Stimulated activated effector memory CD8-positive, alpha-beta T cell treated with anti-CD3 and anti-CD28 coated beads, Interleukin-12 subunit alpha, Interleukin-12 subunit beta, amount 100 ng/mL, for 72 hours (primary cell): ENCODE measurements at regions not wholly inside any gene's neighbourhood (a gene's known extent, or its start where the extent isn't known, plus 50 kb on each side); places are given as distances from the start of the nearest gene placed in this dataset.
"Not testable (repeated sequence)": the region's sequence is repeated elsewhere in the genome, so short reads cannot be mapped to it uniquely, and the experiment has no call there.

ENCODE experiments used
- ATAC-seq: fragments of 150-1000 bp; cut with Tn5 transposase; 2 replicates; pipeline ENCODE4 v1.10.0; 2021
- DNase-seq, 2 donors: peaks; one replicate each; pipeline ENCODE4 v3.0.0; 2021 to 2022; ENCODE audit warnings: low spot score in 2 of 2
- H3K27ac Mint-ChIP-seq: one replicate; pipeline ENCODE4 v1.8.0; 2022; ENCODE audit warnings: mild to moderate bottlenecking, mixed read lengths
- H3K36me3 Mint-ChIP-seq: one replicate; pipeline ENCODE4 v1.8.0; 2022; ENCODE audit warnings: mild to moderate bottlenecking, mixed read lengths
- H3K4me1 Mint-ChIP-seq: one replicate; pipeline ENCODE4 v1.8.0; 2022; ENCODE audit warnings: mixed read lengths
- H3K4me3 Mint-ChIP-seq: one replicate; pipeline ENCODE4 v1.8.0; 2022; ENCODE audit warnings: mild to moderate bottlenecking, mixed read lengths
- H3K9me3 Mint-ChIP-seq: one replicate; pipeline ENCODE4 v1.8.0; 2022; ENCODE audit warnings: mixed read lengths

DNA sequence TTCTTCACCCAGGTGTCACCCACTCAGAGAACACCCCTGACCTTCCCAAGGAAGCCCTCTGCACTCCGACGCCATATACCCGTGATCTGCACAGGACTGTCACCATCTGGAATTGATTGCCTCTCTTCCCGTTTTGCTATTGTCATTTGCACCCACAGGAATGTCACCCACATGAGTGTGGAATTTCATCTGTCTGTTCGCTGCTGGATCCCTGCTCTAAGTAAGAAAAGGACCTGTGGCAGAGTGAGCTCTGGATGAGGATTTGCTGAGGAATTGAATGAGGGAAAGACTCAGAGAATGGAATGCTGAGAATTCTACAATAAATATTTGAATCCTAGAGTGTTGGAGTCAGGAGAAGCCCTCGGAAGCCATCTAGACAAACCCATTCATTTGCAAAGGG lies 233.6 kb upstream of the SULF2 start:
- not testable (repeated sequence) for DNase-seq, H3K36me3 Mint-ChIP-seq, H3K9me3 Mint-ChIP-seq, ATAC-seq, H3K4me3 Mint-ChIP-seq, H3K4me1 Mint-ChIP-seq, H3K27ac Mint-ChIP-seq

DNA sequence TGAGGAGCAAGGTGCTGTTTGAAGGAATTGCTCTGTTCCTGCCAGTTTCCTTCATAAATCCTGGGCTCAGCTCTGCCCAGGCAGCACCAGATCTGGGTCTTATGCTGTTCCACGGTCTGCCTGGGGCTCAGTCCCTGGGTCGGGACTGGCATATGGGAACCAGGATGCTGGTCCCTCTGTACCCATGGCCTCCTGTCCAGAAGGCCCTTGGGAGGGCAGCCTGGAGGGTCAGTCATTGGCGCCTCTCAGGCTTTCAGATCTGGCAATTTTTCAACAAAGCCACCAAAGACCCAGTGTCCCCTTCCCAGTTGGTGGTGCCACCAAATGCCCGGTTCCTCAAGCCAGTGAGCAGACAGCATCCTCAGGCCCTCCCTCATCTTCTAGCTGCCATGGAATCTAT lies 232.7 kb upstream of the SULF2 start:
- no peak for DNase-seq
- no peak overlapping the region for H3K4me3 Mint-ChIP-seq
- no peak for ATAC-seq
- H3K4me1 Mint-ChIP-seq: no peaks in the 10 kb centered on the region
- no peaks in the 10 kb centered on the region for H3K36me3 Mint-ChIP-seq
- peaks cover 6% of the 10 kb centered on the region for H3K9me3 Mint-ChIP-seq
- H3K27ac Mint-ChIP-seq: no peak overlapping the region

- peaks cover 9% of the 10 kb centered on the region for H3K9me3 Mint-ChIP-seq
- H3K4me1 Mint-ChIP-seq: no peaks in the 10 kb centered on the region
- no peak overlapping the region for H3K4me3 Mint-ChIP-seq
- H3K27ac Mint-ChIP-seq: no peak overlapping the region
- ATAC-seq (no peak), DNase-seq (no peak)
- H3K36me3 Mint-ChIP-seq: no peaks in the 10 kb centered on the region
Measured at GRCh38 chr20:48017509-48017908, 232.2 kb upstream of the SULF2 start.

DNA sequence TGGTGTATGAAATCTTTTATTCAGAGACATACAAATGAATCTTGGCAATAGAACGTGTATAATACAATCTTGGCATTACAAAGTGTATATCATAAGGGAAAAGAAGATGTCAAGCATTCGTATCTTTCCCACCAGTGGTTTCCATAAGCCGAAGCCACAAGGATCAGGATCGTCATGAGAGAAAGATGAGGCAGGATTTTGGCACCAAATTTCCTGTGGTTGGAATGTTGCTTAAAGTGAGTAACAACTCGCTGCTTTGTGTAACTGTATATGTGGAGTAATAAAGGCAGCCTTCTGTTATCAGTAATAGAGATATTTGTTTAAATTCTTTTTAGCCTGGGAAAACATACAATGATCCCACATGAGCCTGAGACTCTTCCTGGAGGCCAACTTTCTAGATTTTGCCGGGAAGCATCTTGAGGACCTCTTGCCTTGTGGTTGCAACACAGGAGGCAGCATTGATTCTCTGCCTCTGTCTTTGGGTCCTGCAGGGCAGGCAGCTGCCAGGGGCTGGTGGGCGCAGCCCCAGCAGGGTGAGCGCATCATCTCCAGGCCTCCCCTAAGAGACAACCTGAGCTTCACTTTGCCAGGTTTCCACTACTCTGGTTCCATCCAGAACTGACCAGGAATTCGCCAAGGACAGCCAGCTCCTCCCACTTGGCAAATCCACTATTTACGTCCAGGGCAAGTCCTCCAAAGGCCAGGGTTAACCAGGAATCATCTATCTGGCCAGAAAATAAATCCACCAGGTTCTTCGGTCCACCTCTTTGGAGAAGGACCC lies 230.9 kb upstream of the SULF2 start:
- Mint-ChIP-seq H3K4me3 (no peak overlapping the region), H3K36me3 (no peaks in the 10 kb centered on the region), H3K27ac (no peak overlapping the region), H3K9me3 (peaks cover 11% of the 10 kb centered on the region), H3K4me1 (no peaks in the 10 kb centered on the region)
- no peak for ATAC-seq
- DNase-seq: no peak

DNA sequence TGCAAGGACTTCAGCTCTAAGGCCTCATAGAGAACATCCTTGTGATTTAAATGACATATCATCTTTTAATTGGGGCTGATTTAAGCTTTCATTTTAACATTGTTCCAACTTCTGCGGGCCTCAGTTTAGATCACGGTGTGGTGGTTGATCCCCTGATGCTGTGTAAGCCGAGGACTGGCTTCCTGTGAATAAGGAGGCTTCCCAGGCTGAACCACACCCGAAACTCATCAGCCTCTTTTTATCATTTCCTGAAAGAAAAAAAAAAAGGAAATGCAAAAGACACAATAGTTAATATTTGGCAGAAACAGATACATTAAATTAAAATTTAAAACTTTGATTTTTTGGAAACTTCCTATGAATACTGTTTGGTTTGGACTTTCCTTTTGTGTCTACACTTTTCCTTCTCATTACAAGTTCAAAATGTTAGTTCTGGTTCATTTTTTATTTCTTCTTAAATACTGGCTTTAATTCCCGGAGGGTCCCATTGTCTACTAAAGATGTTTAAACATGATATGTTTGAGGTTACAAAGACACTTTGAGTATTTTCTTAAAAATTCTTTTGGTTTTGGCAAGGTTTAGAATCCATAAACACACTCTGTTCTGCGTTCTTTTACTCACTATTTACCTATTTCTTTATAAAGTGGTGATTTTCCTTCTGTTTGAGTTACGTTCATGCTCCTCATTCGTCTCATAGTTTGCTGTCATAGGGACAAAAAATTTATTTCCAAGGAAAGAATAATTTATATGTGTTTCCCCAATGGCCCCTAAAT lies 230.0 kb upstream of the SULF2 start:
- no peak overlapping the region for H3K27ac Mint-ChIP-seq
- H3K4me3 Mint-ChIP-seq: no peak overlapping the region
- H3K36me3 Mint-ChIP-seq: no peaks in the 10 kb centered on the region
- no peaks in the 10 kb centered on the region for H3K4me1 Mint-ChIP-seq
- H3K9me3 Mint-ChIP-seq: peaks cover 11% of the 10 kb centered on the region
- ATAC-seq (no peak), DNase-seq (no peak)

GRCh38 chr20:48012401-48012974 lies 227.2 kb upstream of the SULF2 start:
- Mint-ChIP-seq H3K4me3 (no peak overlapping the region), H3K36me3 (no peaks in the 10 kb centered on the region), H3K9me3 (peaks cover 9% of the 10 kb centered on the region), H3K27ac (no peak overlapping the region), H3K4me1 (no peaks in the 10 kb centered on the region)
- DNase-seq (no peak), ATAC-seq (no peak)

DNA sequence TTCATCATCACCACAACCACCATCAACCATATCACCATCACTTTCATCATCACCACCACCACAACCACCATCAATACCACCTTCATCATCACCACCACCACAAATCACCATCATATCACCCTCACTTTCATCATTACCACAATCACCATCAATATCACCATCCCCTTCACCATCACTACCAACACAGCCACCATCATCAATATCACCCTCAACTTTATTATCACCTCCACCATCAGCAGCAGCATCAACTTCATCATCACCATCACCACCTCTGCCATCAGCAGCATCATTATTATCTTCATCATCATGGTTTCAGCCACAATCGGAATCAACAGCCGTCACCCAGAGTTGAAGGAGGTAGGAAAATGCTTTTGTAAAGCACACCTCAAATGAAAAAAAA lies 225.7 kb upstream of the SULF2 start:
- no peak for DNase-seq
- Mint-ChIP-seq H3K36me3 (no peaks in the 10 kb centered on the region), H3K4me3 (no peak overlapping the region), H3K27ac (no peak overlapping the region), H3K4me1 (no peaks in the 10 kb centered on the region), H3K9me3 (peaks cover 8% of the 10 kb centered on the region)
- ATAC-seq: no peak

GRCh38 chr20:48010623-48011022 lies 225.3 kb upstream of the SULF2 start:
- DNase-seq (no peak), ATAC-seq (no peak)
- Mint-ChIP-seq H3K4me1 (no peaks in the 10 kb centered on the region), H3K27ac (no peak overlapping the region), H3K36me3 (no peaks in the 10 kb centered on the region), H3K9me3 (peaks cover 8% of the 10 kb centered on the region), H3K4me3 (no peak overlapping the region)

DNA sequence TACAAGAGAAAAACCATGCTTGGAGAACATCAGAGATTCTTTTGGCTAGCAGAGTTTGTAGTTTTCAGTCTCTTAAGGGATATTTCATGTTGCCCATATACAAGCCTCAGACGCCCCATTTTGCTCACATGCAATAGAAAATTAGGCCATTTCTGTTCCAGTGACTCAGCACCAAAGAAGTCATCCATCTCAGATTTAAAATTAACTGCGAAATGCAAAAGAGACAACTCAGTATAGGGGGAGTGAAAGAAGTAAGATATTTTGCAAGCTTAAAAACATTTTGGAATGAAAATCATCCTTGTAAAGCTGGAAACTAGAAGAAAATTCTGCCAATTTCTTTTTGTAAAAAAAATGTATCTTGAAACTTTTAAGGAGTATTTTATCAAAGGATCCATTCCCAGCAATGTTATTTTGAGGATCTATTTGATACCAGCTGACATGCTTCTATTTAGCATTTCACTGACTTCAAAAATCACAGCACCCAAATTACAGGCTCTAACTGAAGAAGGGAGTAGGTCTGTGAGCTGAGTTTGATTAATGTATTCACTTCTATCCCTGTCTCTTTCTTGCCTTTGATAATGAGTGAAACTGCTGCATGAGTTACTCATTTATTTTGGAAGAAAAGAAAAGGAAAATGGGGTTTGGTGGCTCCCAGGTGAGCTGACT lies 223.7 kb upstream of the SULF2 start:
- Mint-ChIP-seq H3K4me3 (no peak overlapping the region), H3K36me3 (no peaks in the 10 kb centered on the region), H3K27ac (no peak overlapping the region), H3K4me1 (no peaks in the 10 kb centered on the region), H3K9me3 (peaks cover 8% of the 10 kb centered on the region)
- DNase-seq: no peak
- no peak for ATAC-seq

DNA sequence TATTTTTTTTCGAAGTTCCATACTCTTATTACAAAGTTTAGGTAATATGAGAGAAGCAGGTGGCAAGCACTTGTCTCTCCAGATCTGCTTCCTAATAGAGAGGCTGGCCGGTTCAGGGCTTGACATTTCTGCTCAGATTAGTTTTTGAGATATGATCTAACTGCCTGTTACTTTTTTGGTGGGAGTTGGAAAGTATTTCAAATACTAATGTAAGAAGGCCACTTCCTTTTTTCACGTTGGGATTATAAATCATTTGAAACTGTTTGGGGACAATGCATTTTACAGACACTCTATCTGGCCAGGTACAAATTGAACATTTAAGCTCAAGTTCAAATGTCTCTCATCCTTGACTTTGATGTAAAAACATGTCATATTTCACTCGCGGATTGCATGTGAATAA lies 222.1 kb upstream of the SULF2 start:
- Mint-ChIP-seq H3K27ac (no peak overlapping the region), H3K4me1 (no peaks in the 10 kb centered on the region), H3K4me3 (no peak overlapping the region), H3K36me3 (no peaks in the 10 kb centered on the region), H3K9me3 (peaks cover 6% of the 10 kb centered on the region)
- no peak for ATAC-seq
- no peak for DNase-seq

- H3K27ac Mint-ChIP-seq: no peak overlapping the region
- H3K4me3 Mint-ChIP-seq: no peak overlapping the region
- H3K36me3 Mint-ChIP-seq: no peaks in the 10 kb centered on the region
- peaks cover 4% of the 10 kb centered on the region for H3K9me3 Mint-ChIP-seq
- ATAC-seq: no peak
- DNase-seq: no peak
- no peaks in the 10 kb centered on the region for H3K4me1 Mint-ChIP-seq
Measured at GRCh38 chr20:48006036-48006833, 221.0 kb upstream of the SULF2 start.

GRCh38 chr20:48003021-48003420 lies 217.7 kb upstream of the SULF2 start:
- Mint-ChIP-seq H3K4me3 (no peak overlapping the region), H3K9me3 (peaks cover 4% of the 10 kb centered on the region), H3K4me1 (no peaks in the 10 kb centered on the region), H3K27ac (no peak overlapping the region), H3K36me3 (no peaks in the 10 kb centered on the region)
- no peak for DNase-seq
- ATAC-seq: no peak

DNA sequence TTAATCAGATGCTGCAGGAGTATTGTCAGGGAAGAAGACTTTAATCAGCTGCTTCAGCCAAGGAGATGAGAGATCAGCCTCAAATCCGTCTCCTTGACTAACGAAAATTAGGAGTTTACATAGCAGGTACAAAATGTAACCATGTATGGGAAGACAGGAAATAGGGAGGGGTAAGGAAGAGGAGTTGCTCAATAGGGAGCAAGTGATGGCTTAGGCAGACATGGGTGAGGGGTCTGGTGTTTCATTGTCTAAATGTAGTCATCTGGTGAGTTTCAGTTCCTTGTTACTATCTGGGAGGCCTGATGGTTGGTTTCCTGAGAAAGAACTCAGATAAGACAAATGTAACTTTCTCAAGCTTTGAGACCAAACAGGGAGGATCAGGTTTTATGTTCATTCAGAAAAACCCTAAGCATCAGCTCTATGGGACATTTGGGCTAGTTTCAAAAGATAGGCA lies 217.3 kb upstream of the SULF2 start:
- H3K4me3 Mint-ChIP-seq: no peak overlapping the region
- ATAC-seq (no peak), DNase-seq (no peak)
- H3K9me3 Mint-ChIP-seq: peaks cover 4% of the 10 kb centered on the region
- no peaks in the 10 kb centered on the region for H3K4me1 Mint-ChIP-seq
- H3K27ac Mint-ChIP-seq: no peak overlapping the region
- no peaks in the 10 kb centered on the region for H3K36me3 Mint-ChIP-seq

- H3K4me3 Mint-ChIP-seq: no peak overlapping the region
- H3K4me1 Mint-ChIP-seq: no peaks in the 10 kb centered on the region
- ATAC-seq (no peak), DNase-seq (no peak)
- H3K27ac Mint-ChIP-seq: no peak overlapping the region
- peaks cover 4% of the 10 kb centered on the region for H3K9me3 Mint-ChIP-seq
- no peaks in the 10 kb centered on the region for H3K36me3 Mint-ChIP-seq
Measured at GRCh38 chr20:47999166-47999565, 213.9 kb upstream of the SULF2 start.

DNA sequence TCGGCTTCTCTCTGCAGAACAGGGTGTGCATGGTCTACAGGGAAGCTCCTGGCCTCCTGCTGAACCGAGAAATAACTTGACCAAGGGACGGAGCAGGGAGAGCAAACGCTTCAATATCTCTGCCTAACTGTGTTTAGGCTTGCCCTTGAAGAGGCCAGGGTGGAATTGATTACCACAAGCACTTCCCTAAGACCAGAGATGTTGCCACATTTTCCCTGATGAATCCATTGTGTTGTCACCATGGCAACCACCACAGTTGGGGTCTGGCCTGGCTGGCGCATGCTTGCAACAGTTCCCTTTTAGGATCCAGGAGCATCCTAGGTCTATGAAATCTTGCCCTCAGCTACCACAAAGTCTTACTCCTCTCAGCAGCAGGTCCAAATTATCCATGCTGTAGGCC lies 213.5 kb upstream of the SULF2 start:
- Mint-ChIP-seq H3K9me3 (peaks cover 1% of the 10 kb centered on the region), H3K4me1 (no peaks in the 10 kb centered on the region), H3K36me3 (no peaks in the 10 kb centered on the region), H3K27ac (no peak overlapping the region), H3K4me3 (no peak overlapping the region)
- DNase-seq (no peak), ATAC-seq (no peak)
